ENCODE measurements at regions not wholly inside any gene's neighbourhood (a gene's known extent, or its start where the extent isn't known, plus 50 kb on each side); places are given as distances from the start of the nearest gene placed in this dataset.

DNA sequence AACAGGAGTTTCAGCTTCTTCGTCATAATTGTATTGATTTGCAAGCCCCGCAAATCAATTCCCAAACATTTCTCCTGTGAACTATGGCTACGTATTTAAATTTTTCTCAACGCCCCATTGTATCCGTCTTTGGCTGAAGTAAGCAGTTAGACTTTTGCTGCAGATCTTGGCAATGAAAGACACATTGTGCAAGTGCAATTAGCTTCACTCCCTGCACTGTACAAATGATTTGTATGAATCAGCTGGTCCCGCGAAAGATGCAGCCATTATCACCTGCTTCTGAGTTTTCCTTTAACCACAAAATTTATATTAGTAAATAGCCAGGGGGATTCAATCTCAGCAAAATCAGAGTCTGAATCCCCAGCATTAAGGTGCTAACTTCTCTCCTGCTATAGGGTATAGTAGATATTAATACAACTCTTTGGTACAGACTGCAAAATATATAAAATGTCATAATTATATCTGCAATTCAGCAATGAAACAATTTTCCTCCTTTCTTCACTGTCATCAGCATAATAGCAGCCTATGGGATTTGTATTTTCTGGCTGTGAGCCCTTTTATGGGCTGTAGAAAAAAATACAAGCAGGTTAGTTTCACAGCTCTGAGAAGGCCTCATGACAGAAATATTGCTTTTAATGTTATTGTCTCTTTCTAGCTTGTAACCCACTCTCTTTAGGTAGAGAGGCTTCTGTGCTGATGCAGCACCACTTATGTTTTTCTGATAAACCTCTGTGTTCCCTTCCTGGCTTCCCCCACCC is 68.4 kb upstream of the SMARCA2 start:
- no peak for TF ChIP-seq POLR2A (IDR thresholded peaks at IDR 0.05; ENCODE audit: low read depth, low read length)
- no peak for TF ChIP-seq POLR2AphosphoS5 (IDR thresholded peaks at IDR 0.05; ENCODE audit: low read depth, low read length)
